ENCODE measurements at regions not wholly inside any gene's neighbourhood (a gene's known extent, or its start where the extent isn't known, plus 50 kb on each side); places are given as distances from the start of the nearest gene placed in this dataset.

DNA sequence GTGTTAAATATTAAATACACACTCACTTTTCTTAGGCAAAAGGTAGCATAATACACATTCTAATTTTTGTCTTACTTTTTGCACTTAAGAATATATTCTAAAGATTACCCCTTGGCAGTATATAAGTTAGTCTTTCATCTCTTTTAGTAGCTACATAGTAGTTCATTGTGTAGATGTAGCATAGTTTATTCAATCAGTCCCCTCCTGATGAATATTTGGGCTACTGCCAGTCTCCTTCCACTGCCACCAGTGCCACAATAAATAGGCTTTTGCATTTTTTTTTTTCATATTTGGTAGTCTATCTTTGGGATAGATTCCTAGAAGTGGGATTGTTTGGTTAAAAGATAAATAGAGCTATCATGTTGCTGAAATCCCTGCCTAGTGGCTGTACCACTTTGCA is 388.8 kb upstream of the RUNX1 start:
- CTCF ChIA-PET (ENCODE audit: low intra/inter-chr PET ratio, low total read pairs) = no interaction called here
- in situ Hi-C loops (cut with HindIII; ENCODE audit: extremely low pct_ligation_motif_present, low pct_unique_long_range_greater_than_20kb) = no loop called here
- no peak for ATAC-seq

More for the DNA sequence above, 388.8 kb upstream of the RUNX1 start:
- H3K79me2 ChIP-seq (ENCODE audit: insufficient read depth, low read length) = no peaks in the 10 kb centered on the region
- BruUV-seq (replicated peaks) = no TSS peak
- H3K9ac ChIP-seq (ENCODE audit: insufficient read depth, low read depth, low read length) = no peak overlapping the region
- no peaks in the 10 kb centered on the region for H4K20me1 ChIP-seq (ENCODE audit: insufficient read depth, low read length)
- POLR2A ChIA-PET = no interaction called here
- H3K4me2 ChIP-seq (ENCODE audit: low read depth, low read length) = no peak overlapping the region
- H3K27ac ChIP-seq (ENCODE audit: extremely low read length, insufficient read depth, low read length) = no peak overlapping the region
- H2AFZ ChIP-seq (ENCODE audit: low read length) = no peak overlapping the region
- H3K27me3 ChIP-seq (ENCODE audit: control insufficient read depth in 1 of 2, insufficient read depth in 2 of 2, low read length in 2 of 2) = no peaks in the 10 kb centered on the region
- H3K4me3 ChIP-seq (replicated peaks in 1 of 3; ENCODE audit: insufficient read depth in 1 of 3, low read depth in 2 of 3, low read length in 3 of 3) = no peak overlapping the region
- TF ChIP-seq, protein P1, sequence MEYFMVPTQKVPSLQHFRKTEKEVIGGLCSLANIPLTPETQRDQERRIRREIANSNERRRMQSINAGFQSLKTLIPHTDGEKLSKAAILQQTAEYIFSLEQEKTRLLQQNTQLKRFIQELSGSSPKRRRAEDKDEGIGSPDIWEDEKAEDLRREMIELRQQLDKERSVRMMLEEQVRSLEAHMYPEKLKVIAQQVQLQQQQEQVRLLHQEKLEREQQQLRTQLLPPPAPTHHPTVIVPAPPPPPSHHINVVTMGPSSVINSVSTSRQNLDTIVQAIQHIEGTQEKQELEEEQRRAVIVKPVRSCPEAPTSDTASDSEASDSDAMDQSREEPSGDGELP (IDR thresholded peaks at IDR 0.05; ENCODE audit: borderline replicate concordance, low read depth) = no peak
- TF ChIP-seq HDAC1 (CRISPR knock-in tag; IDR thresholded peaks at IDR 0.05) (no peak), ZNF746 (CRISPR knock-in tag; IDR thresholded peaks at IDR 0.05) (no peak), HMG20A (CRISPR knock-in tag; IDR thresholded peaks at IDR 0.05; ENCODE audit: borderline replicate concordance) (no peak), SOX13 (IDR thresholded peaks at IDR 0.05) (no peak), SOX13 (CRISPR knock-in tag; conservative IDR thresholded peaks at IDR 0.05 in 1 of 2, IDR thresholded peaks at IDR 0.05 in 1 of 2) (no peak), EHMT2 (IDR thresholded peaks at IDR 0.05; ENCODE audit: borderline replicate concordance, low read depth, low read length) (no peak), NR2C2 (CRISPR knock-in tag; IDR thresholded peaks at IDR 0.05; ENCODE audit: borderline replicate concordance) (no peak), ZNF256 (CRISPR knock-in tag; conservative IDR thresholded peaks at IDR 0.05) (no peak), ZNF512B (CRISPR knock-in tag; IDR thresholded peaks at IDR 0.05; ENCODE audit: borderline replicate concordance) (no peak), ZNF513 (CRISPR knock-in tag; conservative IDR thresholded peaks at IDR 0.05) (no peak), PCBP1 (IDR thresholded peaks at IDR 0.05; ENCODE audit: borderline replicate concordance, low read depth, low read length) (no peak), JARID2 (CRISPR knock-in tag; IDR thresholded peaks at IDR 0.05; ENCODE audit: insufficient replicate concordance) (no peak), NCOA1 (CRISPR knock-in tag; IDR thresholded peaks at IDR 0.05) (no peak), KLF16 (CRISPR knock-in tag; IDR thresholded peaks at IDR 0.05) (no peak), MAFK (conservative IDR thresholded peaks at IDR 0.05 in 1 of 2, IDR thresholded peaks at IDR 0.05 in 1 of 2; ENCODE audit: low read length in 2 of 2) (no peak), TERF1 (CRISPR knock-in tag; IDR thresholded peaks at IDR 0.05) (no peak), KDM3A (CRISPR knock-in tag; IDR thresholded peaks at IDR 0.05; ENCODE audit: low read depth) (no peak), HDAC6 (IDR thresholded peaks at IDR 0.05; ENCODE audit: low read depth, low read length) (no peak), ZBTB21 (CRISPR knock-in tag; IDR thresholded peaks at IDR 0.05) (no peak), ZNF121 (CRISPR knock-in tag; IDR thresholded peaks at IDR 0.05) (no peak)
- no peaks in the 10 kb centered on the region for H3K36me3 ChIP-seq (replicated peaks in 1 of 2; ENCODE audit: control insufficient read depth in 1 of 2, insufficient read depth in 2 of 2, low read length in 2 of 2)
- intact Hi-C loops (cut with micrococcal nuclease; ENCODE audit: unreplicated experiment) = no loop called here
- H3K4me1 ChIP-seq (ENCODE audit: insufficient read depth, low read length) = no peaks in the 10 kb centered on the region
- DNase-seq (ENCODE audit: low spot score) (no peak), FAIRE-seq (no peak)
- H3K9me3 ChIP-seq (ENCODE audit: low read length) = no peaks in the 10 kb centered on the region

Data from HepG2 (cell line).